Omental fat pad (tissue), 1 donor: ENCODE measurements at regions not wholly inside any gene's neighbourhood (a gene's known extent, or its start where the extent isn't known, plus 50 kb on each side); places are given as distances from the start of the nearest gene placed in this dataset.
"Not testable (repeated sequence)": the region's sequence is repeated elsewhere in the genome, so short reads cannot be mapped to it uniquely, and the experiment has no call there.

Source experiments
- ATAC-seq: fragments of 150-250 bp; one replicate; pipeline ENCODE4 v1.9.1; 2016; ENCODE audit warnings: mild to moderate bottlenecking, moderate library complexity; ENCODE audit not compliant: low FRiP score
- DNase-seq: peaks from one replicate; pipeline ENCODE4 v3.0.0-alpha.2; 2019; ENCODE audit warnings: low spot score

- DNase-seq, ATAC-seq: not testable (repeated sequence)
These were observed 105.0 kb downstream of the PPIAL4A start for GRCh38 chr1:120994614-120995013.

GRCh38 chr1:120995025-120995424, 105.5 kb downstream of the PPIAL4A start:
- not testable (repeated sequence) for DNase-seq, ATAC-seq

- not testable (repeated sequence) for DNase-seq, ATAC-seq
These were observed 111.6 kb downstream of the PPIAL4A start for GRCh38 chr1:121001090-121001726.

DNA sequence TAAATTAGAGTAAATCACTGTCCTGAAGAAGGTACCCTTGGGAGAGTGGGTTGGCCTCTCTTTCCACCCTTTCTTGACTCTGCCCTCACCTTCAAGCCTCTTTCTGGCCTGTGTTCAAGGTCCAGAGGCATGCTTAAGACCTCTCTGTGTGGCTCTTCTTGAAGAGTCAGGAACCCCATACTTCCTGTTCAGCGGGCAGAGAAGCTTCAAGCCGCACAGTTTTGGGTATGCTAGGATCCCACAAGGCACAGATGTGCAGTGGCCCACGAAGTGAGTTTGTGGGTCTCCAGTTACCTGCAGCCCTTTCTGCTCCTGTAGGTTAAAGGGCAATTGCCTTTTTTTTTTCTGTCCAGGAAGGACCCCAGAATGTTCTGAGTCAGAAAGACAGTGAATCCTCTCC, 113.7 kb downstream of the PPIAL4A start:
- not testable (repeated sequence) for DNase-seq, ATAC-seq

- DNase-seq = not testable (repeated sequence)
These were observed 117.3 kb downstream of the PPIAL4A start for GRCh38 chr1:121006826-121007225.

GRCh38 chr1:121007755-121008154, 118.2 kb downstream of the PPIAL4A start:
- not testable (repeated sequence) for DNase-seq, ATAC-seq

More at GRCh38 chr1:121006826-121007225, 117.3 kb downstream of the PPIAL4A start:
- not testable (repeated sequence) for ATAC-seq

GRCh38 chr1:121008512-121009215, 119.1 kb downstream of the PPIAL4A start:
- ATAC-seq, DNase-seq: not testable (repeated sequence)

DNA sequence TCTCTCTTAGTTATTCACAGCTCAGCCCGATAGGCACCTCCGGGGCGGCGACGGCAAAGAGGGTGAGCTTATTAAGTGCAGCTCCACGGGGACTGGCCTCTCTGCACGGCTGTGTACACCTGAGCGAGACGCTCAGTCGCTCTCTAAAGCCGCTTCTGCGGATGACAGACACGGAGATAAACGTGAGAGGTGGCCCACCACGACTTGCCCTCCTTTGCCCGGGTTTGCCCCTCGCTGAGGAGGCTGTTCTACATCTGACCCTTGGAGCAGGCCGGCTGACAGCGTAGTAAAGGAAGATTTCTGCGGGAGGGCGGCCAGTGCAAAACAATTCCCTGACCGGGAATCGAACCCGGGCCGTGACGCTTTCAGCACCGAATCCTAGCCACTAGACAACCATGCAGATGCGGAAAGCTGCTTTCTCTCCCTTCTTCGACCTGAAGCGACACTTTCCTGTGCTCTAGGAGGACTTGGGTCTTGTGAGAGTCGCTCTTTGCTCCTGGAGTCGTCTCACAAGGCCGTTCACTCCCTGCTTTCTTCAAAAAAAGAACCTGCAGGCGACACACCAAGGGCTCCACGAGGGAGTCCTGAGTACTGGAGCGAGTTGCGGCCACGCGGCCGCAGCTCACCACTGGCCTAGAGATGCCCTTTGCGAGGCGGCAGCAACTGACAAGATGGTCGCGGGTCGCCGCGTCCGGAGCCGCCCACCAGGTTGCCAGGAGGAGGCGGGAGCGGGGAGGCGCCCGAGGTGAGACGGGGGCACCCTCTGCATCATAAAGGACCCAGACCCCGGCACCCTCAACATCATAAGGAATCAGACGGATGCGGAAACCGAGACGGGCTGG, 119.9 kb downstream of the PPIAL4A start:
- peak; percentile 54 for ATAC-seq
- not testable (repeated sequence) for DNase-seq

DNA sequence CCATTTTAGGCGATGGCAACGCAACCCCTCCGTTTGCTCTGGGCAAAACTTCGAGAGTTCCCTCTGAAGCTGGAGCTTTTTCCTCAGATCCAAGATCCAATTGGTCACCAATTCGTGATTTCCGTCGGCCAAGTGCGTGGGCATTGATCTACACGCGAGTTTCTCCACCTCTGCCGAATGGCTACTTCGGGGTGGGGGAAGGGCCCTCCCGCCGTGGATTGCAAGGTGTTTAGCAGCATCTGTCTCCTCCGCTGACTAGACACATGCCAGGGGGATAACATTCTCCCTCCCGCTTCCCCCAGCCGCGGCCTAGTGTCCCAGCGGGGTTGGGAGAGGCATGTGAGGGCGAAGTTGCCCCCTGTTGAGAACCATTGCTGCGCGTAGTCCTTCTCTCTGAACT, 120.6 kb downstream of the PPIAL4A start:
- ATAC-seq, DNase-seq: not testable (repeated sequence)

GRCh38 chr1:121013181-121013580, 123.6 kb downstream of the PPIAL4A start:
- ATAC-seq, DNase-seq: not testable (repeated sequence)

GRCh38 chr1:121016182-121017028, 126.8 kb downstream of the PPIAL4A start:
- DNase-seq = not testable (repeated sequence)

GRCh38 chr1:121019715-121020349, 130.3 kb downstream of the PPIAL4A start:
- not testable (repeated sequence) for ATAC-seq, DNase-seq

More at GRCh38 chr1:121016182-121017028, 126.8 kb downstream of the PPIAL4A start:
- peak; percentile 77 for ATAC-seq

GRCh38 chr1:121020350-121021236, 131.0 kb downstream of the PPIAL4A start:
- ATAC-seq (peak; percentile 79), DNase-seq (peak; percentile 55)

DNA sequence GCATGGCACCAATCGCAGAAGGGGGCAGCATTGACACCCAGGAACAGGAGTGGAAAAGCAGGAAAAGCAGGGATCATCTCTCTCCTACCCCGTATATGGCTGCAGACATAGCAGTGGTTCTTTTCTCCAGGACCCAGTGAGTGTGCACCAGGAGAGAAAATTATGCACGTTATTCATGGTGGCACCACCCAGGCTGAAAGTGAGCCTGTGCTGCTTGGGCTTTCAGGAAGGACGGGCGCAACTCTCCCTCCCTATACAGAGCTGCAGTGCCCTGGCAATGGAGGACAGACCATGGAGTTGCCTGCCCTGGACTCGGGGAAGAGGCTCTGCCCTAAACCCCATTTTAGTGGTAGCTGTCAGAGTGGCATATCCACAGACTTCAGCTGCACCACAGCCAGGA, 132.1 kb downstream of the PPIAL4A start:
- peak; percentile 3 for ATAC-seq
- DNase-seq = not testable (repeated sequence)

DNA sequence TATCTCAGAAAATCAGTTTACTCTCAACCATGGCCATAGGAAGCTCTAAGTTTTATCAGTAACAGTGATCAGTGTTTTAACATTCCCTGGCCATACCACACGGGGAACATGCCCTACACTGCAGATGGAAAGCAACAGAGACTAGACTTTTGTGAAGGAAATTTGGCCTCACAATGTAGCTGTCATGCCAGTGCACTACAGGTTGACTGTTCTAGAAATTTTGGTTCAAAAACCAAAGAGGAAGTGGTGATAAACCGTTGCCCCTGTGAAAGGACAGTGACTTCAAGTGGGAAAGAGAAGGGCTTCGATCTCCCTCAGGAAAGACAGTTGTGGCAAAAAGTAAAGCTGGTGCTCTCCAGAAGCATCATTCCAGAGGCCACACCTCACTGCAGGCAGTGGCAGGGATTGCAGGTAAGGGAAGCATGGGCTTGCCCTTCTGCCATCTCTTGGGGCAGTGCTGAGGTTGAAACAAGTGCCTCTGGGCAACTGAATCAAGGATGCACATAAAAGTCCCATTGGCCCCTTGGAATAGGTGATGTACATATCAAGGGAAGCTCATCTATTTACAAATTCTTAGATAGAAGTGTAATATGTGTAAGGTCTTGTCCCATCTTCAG, 143.4 kb downstream of the PPIAL4A start:
- not testable (repeated sequence) for ATAC-seq

GRCh38 chr1:121036792-121037191, 147.2 kb downstream of the PPIAL4A start:
- not testable (repeated sequence) for ATAC-seq, DNase-seq

More for the DNA sequence above, 143.4 kb downstream of the PPIAL4A start:
- DNase-seq = not testable (repeated sequence)

GRCh38 chr1:121040974-121041373, 143.2 kb downstream of the FAM72B start:
- ATAC-seq, DNase-seq: not testable (repeated sequence)
